ENCODE measurements at regions not wholly inside any gene's neighbourhood (a gene's known extent, or its start where the extent isn't known, plus 50 kb on each side); places are given as distances from the start of the nearest gene placed in this dataset.
"Not testable (repeated sequence)": the region's sequence is repeated elsewhere in the genome, so short reads cannot be mapped to it uniquely, and the experiment has no call there.

DNA sequence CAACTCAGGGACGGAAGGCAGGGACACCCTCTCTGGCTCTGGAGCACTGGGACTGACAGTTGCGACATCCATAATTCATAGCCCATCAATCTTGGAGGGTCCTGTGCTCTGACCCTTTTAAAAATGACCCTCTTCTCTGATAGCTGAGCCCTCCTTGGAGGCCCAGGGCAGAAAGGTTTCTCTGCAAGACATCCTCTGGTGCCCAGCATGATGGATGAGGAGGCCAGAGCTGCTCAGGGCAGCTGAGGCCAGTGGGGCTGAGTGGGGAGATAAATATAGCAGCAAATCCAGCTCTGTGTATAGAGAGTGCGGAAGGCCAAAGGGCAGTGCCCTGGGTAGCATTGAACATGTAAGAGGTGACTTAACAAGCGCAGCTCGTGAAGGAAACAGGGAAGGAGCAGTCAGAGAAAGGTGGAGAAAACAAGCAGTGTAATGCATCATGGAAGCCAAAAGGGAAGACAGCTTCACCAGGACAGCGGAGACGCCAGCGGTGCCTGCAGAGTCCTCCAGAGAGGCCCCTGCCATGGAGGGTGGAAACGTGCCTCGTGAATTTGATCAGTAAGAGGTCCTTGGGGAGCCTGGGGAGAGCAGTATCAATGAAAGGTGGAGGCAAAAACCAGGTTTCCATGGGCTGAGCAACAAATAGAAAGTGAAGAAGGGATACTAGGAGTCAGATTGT, 50.4 kb upstream of the FMOD start:
- no peak for DNase-seq (ENCODE audit: low read depth in 4 of 4, low spot score in 3 of 4)

DNA sequence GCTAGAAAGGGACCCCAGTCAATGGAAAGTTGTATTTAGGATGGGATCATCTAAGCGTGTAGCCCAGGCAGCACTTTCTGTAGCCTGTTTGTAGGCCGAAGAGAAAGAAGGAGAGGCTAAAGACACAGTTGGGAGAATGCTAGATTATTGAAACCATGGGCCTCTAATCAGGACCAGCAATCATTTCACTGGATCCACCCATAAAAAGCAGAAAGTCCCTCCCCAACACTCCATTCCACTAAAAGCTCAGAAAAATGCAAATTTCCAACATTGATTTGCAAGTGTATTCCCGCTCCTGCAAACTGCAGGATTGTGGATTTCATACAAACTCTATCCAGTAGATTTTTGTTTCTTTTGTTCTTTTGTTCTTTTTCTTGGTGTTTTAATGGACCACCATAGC, 51.2 kb upstream of the FMOD start:
- DNase-seq (ENCODE audit: low read depth in 4 of 4, low spot score in 3 of 4): no peak

DNA sequence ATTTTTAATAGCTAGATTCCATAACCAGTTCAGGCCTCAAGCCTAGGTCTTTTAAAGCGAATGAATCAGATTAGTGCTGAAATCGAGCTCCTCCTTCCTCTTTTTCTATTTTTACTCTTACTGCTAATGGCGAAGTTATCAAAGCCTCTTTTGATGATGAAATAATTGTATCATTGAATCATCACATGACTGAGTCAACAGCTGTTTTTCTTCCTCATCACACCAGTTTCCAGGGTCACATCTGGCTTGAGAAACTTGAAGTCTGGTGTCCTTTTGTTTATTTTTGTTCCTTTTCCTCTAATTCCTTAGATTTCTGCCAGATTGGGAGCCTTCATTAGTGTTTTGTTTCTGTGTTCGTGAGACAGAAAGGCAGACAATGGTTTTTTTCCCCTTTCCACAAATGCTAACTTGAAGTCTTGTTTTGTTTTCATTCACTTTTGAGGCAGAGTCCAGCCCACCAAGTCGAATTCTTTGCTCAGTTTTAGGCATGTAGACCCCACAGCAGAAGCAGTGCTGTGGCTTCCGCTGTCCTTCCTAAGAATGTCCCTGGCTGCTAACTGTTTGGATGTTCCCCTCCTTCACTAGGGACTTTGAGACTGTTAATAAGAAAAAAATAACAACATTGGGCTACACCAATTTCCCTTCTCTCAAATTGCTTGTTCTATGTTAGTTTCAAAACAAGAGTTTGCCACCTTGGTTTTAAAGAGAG, 51.9 kb upstream of the FMOD start:
- peak in 1 of 4 donors; percentile 53 for DNase-seq (ENCODE audit: low read depth in 4 of 4, low spot score in 3 of 4)

DNA sequence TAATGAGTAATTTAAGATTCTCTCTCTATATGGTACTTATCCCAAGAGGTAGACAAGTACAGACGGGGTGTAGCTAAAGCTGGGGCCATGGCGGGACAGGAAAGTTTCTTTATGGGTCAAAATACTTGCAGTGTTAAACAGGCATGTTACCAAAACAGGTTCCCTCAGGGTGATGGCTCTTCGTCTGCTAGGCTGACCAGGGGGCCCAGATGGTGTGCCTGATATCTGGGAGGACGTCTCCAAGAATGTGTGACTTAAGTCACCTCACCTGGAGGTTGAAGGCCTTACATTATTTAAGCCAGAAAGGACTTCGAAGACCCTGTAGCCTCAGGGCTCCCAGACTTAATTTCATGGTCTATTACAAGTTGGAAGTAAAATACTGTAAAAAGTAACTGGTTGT, 52.7 kb upstream of the FMOD start:
- no peak for DNase-seq (ENCODE audit: low read depth in 4 of 4, low spot score in 3 of 4)

DNA sequence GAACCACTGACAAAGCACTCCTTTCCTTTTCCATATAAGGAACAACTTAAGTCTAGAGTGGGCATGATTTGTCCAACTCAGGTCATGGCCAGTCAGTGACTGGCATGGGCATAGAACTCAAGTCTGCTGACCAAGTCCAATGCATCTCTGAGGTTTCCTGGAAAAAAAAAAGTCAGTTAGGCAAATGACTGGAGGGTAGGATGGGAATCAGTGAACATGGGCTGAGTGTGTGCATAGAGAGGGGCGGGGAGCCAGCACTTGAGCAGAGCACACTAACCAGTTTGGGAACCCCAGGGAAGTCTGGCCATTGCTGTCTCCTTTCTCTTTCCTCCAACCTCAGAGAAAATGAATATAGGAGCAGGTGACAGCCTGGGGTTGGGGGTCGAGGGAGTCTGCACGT, 53.6 kb upstream of the FMOD start:
- no peak for DNase-seq (ENCODE audit: low read depth in 4 of 4, low spot score in 3 of 4)

DNA sequence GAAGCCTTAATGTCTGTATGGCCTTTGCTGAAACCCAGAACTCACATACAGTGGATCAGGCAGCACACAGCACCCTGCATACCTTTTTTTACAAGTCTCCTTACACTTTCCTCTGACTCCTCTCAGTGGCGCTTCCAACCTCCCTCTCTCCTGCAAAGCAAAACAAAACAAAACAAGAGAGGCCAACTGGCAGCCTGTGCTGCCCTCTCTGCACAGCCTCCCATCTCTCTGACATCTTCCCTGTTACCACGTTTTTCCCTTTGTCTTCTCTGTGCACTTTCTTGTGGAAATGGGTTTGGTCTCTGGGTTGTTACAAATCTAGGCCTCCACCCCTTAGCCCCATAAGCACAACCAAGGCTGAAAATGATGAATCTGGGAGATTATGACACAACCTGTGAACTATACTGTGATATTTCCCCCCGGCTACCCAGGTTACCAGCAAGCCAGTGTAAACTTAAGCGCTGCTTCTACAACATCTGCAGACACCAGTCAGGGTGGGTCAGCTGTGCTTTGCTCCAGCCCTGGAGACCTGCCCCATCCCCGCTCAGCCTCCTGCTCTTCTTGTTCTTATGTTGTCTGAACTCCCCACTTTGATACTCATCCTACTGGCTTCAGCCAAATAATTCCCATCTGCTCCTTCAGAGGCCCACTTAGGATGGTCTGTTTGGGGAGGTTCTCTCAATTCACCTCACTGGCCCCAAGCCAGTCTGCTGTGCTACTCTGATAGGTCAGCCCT, 54.9 kb upstream of the FMOD start:
- DNase-seq (ENCODE audit: low read depth in 4 of 4, low spot score in 3 of 4): no peak

DNA sequence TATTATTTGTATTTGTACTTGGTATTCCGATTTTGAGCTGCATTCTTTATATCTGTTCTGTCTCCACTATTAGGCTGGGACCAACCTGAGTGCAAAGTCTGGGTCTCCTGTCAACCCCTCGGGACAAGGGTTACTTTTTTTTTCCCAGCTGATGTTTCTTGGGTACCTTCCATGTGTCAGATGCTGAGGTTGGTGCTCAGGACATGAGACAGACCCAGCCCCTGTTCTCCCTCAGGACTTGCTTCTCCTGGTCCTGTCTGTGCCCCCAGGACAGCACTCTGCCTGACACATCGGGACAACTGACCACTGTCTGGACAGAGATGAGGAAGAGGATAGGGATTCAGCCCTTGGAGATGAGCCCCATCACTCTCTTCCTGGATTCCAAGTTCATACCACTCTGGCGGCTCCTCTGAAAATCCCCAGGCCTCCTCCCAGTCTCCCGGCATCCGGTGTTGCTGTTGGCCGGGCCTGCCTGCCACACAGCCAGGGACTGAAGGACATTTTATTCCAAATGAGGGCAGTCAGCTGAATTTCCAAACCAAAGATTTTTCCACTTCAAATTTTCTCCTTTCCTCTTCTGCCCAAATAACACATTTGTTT, 55.6 kb upstream of the FMOD start:
- no peak for DNase-seq (ENCODE audit: low read depth in 4 of 4, low spot score in 3 of 4)

DNA sequence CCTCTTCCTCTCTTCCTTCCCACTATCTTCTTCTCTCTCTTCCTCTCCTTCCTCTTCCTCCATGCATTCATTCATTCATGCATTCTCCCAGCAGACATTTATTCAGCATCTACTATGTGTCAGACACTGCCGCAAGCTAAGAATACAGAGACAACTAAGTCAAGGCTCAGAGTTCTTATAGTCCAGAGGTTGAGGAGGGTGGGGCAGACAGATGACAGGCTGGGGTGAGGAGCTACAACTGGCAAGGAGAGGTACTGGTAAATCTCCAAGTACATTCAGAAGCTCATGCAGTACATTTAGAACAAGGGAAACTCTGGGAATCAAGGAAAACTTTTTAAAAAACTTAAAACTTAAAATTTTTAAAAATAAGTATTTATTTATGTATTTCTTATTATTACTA, 56.4 kb upstream of the FMOD start:
- DNase-seq (ENCODE audit: low read depth in 4 of 4, low spot score in 3 of 4): no peak

DNA sequence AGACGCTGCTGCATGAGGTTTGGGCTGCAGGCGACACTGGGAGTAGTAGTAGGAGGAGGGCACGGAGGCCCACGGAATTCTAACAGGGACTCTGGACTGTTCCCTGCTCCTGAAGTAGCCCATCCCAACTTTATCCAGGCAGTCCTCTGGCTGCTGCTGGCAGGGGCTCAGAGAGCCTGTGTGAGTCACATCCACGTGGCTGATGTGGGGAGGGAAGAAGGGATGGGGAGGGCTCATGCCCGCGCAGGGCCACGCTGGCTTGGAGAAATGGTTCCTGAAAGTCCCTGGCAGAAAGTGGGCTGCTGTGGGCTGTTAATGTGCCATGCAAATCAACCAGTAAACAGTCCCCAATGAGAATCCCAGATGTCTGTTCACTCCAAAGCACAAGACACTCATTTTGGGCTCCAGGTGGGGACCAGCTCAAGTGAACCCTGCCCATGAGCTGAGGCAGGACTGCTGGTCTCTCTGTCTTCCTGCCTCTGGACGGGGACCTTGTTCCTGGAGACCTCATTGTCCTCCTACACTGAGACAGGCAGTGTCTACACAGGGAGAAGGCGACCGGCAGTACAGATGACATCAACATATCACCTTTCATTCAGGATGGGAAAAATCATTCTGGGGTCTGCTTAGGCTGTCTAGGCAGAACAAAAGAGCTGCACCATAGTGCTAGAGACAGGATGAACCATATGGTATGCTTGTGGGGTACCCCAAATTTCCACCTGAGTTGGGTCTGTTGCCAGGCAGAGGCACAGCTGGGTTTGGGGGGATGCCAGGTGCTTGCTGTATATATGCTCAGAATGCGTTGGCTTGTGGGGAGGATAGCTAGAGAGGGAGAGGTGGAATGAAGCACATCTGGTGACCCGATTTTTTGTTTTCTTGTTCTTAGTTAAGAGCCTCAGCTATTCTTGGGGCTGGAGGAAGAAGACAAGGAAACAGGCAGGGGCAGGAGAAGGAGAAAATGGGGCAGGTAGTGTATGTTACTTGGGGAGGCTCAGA, 57.9 kb upstream of the FMOD start:
- no peak for DNase-seq (ENCODE audit: low read depth in 4 of 4, low spot score in 3 of 4)

DNA sequence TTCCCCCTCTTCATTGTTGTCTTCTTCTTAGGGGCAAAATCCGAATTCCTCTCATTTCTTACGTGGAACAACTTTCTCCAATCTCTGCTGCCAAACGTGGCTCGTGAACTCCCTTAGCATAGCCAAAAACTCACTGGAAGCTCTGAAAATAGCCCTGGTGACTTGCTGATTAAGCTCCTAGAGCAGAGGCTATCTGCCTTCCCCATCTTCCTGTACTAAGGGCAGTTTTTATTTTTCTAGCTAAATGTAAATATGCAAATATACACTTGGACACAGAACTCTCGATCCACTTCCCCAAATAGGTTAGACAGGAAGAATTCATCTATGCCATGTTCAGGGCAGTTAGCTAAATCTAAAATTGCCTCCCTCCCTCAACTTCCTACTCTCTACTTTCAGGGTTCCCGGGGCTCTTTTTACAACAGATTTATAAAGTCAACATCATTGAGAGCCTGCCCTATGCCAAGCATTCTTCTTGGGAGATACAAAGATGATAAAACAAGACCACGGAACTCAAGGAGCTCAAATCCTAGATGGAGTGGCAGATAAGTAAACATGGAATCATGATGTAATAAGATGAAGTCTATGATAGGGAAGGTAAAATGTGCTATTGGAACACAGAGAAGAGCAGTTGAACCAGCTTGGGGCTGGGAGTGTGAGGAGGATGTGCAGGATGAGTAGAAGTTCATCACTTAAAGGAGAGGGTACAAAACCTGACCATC, 59.4 kb upstream of the FMOD start:
- DNase-seq (ENCODE audit: low read depth in 4 of 4, low spot score in 3 of 4): no peak

DNA sequence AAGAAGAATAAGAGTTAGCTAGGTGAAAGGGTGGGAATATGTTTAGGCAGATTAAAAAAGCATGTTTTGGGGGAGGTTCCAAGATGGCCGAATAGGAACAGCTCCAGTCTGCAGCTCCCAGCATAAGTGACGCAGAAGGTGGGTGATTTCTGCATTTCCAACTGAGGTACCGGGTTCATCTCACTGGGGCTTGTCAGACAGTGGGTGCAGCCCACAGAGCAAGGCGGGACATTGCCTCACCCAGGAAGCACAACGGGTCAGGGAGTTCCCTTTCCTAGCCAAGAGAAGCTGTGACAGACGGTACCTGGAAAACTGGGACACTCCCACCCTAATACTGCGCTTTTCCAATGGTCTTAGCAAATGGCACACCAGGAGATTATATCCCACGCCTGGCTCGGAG, 60.5 kb upstream of the FMOD start:
- DNase-seq (ENCODE audit: low read depth in 4 of 4, low spot score in 3 of 4): not testable (repeated sequence)

DNA sequence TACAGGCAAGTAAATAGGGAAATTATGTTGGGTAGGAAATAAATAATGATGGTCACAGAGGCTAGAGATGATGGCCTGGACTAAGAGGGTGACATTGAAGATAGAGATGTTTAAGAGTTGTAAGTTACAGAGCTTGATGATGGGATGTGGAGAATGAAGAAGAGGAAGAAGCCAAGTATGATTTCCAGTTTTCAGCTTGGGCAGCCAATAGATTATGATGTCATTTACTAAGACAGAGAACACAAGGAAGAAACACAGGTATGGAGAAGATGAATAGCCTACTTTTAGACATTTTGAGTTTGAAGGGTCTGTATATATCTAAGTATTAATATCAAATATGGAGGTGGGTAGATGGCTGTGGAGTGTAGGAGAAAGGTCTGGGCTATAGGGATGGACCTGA, 56.0 kb upstream of the PRELP start:
- DNase-seq (ENCODE audit: low read depth in 4 of 4, low spot score in 3 of 4): no peak

DNA sequence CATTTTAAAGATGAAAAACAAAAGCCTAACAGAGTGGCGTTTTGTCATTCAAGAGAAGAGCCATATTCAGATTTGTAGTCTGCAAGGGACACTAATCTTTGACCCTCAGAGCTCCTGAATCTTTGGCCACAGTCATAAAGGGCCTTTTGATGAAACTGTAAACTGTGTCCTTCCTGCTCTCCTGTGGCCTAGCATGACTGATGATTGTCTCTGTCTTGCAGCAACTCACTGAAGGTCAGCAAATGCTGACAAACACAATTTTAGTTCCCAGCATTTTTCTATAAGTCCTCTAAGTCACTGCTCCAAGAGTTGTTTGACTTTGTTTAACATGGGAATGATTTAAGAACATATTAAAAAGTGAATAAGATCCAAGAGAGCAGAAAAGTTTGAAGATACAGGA, 55.3 kb upstream of the PRELP start:
- DNase-seq (ENCODE audit: low read depth in 4 of 4, low spot score in 3 of 4): no peak

DNA sequence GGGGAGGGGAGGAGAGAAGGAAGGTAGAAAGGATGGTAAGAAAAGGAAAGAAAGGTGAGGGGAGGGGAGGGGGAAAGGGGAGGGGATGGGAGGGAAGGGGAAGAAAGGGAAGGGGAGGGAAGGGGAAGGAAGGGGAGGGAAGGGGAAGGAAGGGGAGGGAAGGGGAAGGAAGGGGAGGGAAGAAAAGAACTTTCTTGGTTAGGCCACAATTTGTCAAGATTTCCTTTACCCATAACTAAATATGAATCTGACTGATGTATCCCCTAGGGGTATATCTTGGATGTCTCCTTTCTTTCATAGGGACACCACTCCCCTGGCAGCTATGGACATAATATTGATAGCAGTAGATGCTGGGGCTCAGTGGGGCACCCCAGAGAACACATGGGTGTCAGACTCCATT, 54.4 kb upstream of the PRELP start:
- DNase-seq (ENCODE audit: low read depth in 4 of 4, low spot score in 3 of 4): no peak

DNA sequence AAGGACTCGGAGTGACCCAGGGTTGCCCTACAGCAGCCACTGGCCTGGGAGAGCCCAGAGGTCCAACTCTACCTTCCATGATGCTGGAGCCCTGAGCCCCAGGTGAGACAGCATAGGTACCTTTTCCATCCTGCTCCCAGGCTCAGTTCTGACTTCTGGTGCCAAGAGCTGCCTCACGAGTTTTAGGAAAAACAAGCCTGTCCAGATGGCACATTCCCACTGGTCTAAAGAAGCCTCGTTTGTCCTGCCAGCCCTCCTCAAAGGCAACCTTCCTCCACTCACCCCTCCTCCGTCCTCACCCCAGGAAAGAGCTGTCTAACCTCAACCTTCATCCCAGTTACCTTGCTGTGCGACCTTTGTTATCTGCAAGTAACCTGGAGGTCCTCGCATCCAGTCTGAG, 53.5 kb upstream of the PRELP start:
- DNase-seq (ENCODE audit: low read depth in 4 of 4, low spot score in 3 of 4): no peak

DNA sequence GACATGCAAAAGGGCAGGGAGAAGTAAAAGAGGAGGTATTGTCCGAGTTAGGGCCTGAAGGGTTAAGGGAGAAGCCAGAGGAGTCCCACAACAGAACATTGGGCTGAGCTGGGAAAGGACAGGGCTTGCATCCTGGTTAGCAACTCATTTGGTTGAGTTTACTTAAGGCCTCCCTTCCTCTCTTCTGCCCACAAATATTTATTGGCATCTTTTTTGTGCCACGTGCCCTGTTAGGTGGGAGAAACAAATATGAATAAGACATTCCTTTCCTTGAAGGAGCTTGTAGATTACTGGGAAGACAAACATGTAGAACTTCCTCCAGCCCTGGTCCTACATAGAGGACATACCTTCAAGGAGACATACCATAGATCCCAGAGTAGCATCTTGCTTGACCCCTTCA, 53.0 kb upstream of the PRELP start:
- DNase-seq (ENCODE audit: low read depth in 4 of 4, low spot score in 3 of 4): no peak

DNA sequence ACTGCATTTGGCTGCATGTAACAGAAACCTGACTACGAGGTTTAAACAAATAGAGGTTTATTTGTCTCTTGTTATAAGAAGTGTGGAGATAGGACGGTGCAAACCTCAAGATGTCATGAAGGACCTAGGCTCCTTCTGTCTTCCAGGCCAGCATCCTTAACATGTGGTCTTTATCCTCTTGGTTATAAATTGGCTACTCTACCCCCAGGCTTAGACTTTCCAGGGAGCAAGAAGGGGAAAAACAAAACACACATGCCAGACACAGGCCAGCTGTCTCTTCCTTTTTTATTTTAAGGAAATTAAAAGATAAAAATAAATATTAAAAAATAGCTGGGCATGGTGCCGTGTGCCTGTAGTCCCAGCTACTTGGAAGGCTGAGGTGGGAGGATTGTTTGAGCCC, 51.3 kb upstream of the PRELP start:
- no peak for DNase-seq (ENCODE audit: low read depth in 4 of 4, low spot score in 3 of 4)

DNA sequence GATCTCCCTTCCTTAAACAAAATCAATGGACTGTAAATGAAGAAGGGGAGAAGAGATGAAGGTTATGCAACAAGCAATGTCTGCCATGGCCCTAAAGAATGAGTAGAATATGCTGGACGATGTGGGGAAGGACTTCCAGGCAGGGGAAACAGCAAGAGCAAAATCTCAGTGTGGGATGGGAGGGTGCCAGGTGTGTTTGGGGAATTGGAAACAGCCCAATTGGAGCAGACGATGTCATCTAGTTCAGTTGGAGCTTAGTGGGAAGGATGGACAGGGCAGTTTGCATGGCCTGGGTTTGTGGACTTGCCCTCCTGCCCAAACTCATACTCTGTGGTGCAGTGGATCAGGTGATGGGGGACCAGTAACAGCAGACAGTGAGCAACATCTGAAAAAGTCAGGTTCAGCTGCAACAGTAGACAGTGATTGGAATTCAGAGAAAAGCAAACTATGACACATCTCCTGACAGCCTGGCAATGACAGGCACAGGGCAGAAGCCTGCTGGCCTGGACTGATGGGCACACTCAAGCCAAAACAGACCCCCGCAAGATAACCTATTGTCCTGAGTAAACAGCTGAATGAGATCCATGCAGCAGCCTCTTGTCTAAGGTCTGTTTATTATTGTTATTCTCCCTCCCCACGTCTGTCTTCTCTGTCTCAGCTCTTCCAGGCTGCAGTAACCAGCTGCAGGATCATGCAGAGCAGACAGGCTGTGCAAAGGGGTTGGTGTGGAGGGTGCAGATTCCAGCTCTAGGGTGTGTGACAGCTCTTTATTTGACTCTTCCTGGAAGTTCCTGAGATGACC, 50.5 kb upstream of the PRELP start:
- no peak for DNase-seq (ENCODE audit: low read depth in 4 of 4, low spot score in 3 of 4)

DNA sequence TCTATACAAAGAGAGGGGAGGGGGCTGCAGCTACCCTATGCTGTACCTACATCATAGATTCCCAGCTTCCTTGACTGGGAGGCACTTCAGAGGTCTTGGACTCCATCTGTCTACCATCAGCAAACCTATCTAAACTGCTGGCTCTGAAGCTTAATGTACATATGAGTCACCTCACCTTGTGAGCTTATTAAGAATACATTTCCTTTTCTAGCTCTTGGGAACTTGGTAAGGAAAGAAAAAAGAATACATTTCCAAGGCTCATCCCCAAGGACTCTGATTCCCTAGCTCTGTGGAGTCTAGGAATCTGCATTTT, 50.0 kb upstream of the PRELP start:
- DNase-seq (ENCODE audit: low read depth in 4 of 4, low spot score in 3 of 4): no peak

Data from left renal pelvis (tissue), 4 donors.